ENCODE measurements at regions not wholly inside any gene's neighbourhood (a gene's known extent, or its start where the extent isn't known, plus 50 kb on each side); places are given as distances from the start of the nearest gene placed in this dataset.
A peak's percentile ranks its signal among the peaks of the same experiment; 100 is the strongest.
"Not testable (repeated sequence)": the region's sequence is repeated elsewhere in the genome, so short reads cannot be mapped to it uniquely, and the experiment has no call there.

DNA sequence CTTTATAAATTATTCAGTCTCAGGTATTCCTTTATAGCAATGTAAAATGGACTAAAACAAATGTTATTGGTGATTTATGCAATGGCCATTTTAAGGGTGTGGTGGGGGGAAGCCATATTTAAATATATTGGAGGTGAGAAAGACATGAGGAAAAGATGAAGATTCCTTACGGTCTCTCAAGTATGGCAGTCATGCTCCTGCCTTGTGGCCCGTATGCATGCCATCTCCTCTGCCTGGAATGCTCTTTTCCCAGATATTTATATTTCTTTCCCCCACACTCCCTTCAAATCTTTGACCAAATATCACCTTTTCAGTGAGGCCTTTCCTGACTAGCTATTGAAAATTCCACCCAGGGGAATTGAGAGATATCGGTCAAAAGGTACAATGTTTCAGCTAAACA, 206.0 kb downstream of the POTEM start:
- not testable (repeated sequence) for DNase-seq

GRCh38 chr14:19177435-19177834, 210.2 kb downstream of the POTEM start:
- not testable (repeated sequence) for DNase-seq

DNA sequence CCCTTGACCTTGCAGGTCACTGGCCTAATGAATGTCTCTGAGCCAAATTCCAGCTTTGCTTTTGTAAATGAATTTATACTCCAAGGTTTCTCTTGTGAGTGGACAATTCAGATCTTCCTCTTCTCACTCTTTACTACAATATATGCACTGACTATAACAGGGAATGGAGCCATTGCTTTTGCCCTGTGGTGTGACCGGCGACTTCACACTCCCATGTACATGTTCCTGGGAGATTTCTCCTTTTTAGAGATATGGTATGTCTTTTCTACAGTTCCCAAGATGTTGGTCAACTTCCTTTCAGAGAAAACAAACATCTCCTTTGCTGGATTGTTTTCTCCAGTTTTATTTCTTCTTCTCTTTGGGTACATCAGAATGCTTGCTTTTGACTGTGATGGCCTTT, 213.1 kb downstream of the POTEM start:
- DNase-seq: not testable (repeated sequence)

DNA sequence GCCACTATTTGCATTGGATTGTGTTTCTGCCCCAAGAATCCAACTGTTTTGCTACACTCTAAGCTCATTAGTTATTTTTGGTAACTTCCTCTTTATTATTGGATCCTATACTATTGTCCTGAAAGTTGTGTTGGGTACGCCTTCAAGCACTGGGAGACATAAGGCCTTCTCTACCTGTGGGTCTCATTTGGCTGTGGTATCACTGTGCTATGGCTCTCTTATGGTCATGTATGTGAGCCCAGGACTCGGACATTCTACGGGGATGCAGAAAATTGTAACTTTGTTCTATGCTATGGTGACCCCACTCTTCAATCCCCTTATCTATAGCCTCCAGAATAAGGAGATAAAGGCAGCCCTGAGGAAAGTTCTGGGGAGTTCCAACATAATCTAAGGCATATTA, 213.6 kb downstream of the POTEM start:
- not testable (repeated sequence) for DNase-seq

- not testable (repeated sequence) for DNase-seq
These were observed 227.9 kb downstream of the POTEM start for GRCh38 chr14:19195146-19195545.

- peak; percentile 14 for DNase-seq
These were observed 230.4 kb downstream of the POTEM start for GRCh38 chr14:19197488-19198234.

DNA sequence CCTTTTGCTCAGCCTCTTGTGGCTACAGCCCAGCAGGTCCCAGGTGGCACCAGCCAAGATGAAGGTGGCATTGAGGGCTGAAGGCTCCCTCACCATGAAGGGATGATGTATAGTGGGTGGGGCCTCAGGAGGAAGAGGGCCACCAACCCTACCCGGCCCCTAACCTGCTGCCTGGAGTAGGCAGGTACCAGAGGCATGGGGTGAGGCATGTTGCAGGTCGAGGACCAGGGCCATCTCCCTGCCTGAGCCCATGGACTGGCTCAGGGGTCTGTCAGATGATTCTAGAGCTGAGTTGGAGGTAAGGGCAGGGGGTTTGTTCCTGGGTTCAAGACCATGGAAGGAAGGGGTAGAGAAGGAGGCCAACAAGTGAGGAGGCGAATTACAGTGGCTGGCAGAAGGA, 231.1 kb downstream of the POTEM start:
- DNase-seq: peak; percentile 15

DNA sequence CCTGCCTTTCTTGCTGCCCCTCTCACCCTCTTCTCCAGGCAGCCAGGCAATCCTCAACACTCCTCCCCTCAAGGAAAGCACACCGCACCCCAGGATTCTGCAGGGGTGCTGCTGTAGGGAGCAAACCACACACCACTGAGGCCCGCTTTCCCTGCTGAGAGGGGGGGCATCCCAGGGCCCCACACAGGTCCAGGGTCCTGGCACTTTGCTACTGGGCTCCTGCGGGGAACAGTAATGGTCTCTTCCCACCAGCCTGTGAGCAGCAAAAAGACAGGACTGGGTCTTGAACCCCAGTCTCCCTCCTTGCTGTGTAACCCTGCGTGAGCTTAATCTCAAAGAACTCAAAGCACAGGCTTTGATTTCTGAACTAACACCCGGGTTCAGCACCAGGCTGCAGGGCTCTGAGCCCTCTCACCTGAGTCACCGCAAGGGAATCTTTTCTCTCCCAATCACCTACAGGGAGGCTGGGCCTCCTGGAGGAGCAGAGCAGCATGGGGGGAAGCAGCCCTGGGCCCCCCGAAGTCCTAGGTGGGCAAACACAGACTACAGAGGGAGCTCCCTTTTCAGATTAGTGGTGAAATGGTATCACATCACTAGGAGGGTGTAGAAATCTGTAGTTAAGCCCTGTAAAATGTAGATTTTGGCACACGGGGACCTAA, 232.6 kb downstream of the POTEG start:
- DNase-seq: not testable (repeated sequence)

GRCh38 chr14:19202053-19202442, 232.1 kb downstream of the POTEG start:
- DNase-seq: not testable (repeated sequence)

- not testable (repeated sequence) for DNase-seq
These were observed 230.7 kb downstream of the POTEG start for GRCh38 chr14:19203250-19203972.

DNA sequence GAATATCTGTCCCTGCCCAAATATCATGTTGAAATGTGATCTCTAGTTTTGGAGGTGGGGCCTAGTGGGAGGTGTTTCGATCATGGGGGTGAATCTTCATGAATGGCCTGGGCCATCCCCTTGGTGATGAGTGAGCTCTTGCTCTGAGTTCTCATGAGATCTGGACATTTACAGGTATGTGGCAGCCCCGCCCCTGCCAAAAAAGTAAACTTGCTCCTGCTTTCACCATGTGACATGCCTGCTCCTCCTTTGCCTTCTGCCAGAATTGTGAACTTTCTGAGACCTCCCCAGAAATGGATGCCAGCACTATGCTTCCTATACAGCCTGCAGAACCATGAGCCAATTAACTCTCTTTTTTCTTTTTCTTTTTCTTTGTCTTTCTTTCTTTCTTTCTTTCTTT, 229.3 kb downstream of the POTEG start:
- not testable (repeated sequence) for DNase-seq

- DNase-seq: not testable (repeated sequence)
These were observed 217.7 kb downstream of the POTEG start for GRCh38 chr14:19216480-19216879.

GRCh38 chr14:19219423-19219822, 214.7 kb downstream of the POTEG start:
- not testable (repeated sequence) for DNase-seq

DNA sequence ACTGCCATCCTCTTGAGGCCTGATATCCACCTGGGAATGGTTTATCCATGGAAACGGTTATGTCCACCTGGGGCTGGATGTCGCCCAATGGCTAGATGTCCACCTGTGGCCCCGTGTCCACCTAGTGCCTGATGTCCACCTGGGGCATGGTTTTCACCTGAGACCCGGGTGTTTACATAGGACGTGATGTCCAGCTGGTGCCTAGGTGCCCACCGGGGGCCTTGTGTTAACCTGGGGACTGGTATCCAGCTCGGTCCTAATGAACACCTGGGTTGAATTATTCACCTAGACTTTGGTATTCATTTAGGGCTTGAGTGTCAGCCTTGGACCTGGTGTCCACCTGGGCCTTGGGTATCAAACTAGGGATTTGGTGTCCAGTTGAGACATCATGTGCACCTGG, 202.7 kb downstream of the POTEG start:
- not testable (repeated sequence) for DNase-seq

DNA sequence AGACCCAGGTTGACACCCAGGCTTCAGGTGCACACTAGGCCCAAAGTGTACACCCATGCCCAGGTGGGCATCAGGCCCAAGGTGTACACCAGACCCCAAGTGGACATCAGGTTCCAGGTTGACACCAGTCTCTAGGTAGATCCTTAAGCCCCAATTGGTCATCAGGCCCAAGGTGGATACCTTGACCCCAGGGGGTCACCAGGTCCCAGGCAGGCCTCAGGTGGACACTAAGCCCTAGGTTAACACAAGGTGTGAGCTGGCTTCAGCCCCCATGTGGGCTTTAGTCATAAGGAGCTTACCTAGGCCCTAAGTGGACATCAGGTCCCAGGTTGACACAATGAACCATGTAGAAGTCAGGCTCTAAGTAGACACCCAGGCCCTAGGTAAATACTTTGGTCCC, 200.1 kb downstream of the POTEG start:
- not testable (repeated sequence) for DNase-seq

- not testable (repeated sequence) for DNase-seq
These were observed 196.5 kb downstream of the POTEG start for GRCh38 chr14:19237656-19238055.

- DNase-seq: not testable (repeated sequence)
These were observed 195.6 kb downstream of the POTEG start for GRCh38 chr14:19238584-19238983.

- DNase-seq: not testable (repeated sequence)
These were observed 194.2 kb downstream of the POTEG start for GRCh38 chr14:19239981-19240380.

DNA sequence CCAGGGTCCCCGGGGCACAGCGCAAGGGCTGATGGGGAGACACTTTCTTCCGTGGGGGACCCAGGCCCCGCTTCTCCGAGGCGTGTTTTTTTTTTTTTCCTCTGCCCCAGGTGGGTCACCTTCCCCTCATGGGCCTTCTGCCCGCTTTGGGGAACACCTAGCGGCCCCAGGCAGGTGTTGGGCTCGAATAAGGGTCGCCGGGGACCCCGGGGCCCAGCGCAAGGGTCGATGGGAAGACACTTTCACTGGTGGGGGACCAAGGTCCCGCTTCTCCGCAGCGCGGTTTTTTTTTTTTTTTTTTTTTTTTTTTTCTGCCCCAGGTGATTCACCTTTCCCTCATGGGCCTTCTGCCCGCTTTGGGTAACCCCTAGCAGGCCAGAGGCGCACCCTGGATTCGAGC, 193.8 kb downstream of the POTEG start:
- not testable (repeated sequence) for DNase-seq

DNA sequence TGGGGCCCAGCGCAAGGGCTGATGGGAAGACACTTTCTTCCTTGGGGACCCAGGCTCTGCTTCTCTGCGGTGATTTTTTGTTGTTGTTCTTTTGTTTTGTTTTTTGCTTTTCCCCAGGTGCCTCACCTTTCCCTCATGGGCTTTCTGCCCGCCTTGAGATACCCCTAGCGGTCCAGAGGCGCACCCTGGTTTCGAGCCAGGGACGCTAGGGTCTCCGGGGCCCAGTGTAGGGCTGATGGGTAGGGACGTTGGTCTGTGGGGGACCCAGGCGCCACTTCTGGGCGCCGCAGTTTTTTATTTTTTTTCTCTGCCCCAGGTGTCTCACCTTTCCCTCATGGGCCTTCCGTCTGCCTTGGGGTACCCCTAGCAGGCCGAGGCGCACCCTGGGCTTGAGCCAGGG, 192.7 kb downstream of the POTEG start:
- DNase-seq: peak; percentile 16

DNA sequence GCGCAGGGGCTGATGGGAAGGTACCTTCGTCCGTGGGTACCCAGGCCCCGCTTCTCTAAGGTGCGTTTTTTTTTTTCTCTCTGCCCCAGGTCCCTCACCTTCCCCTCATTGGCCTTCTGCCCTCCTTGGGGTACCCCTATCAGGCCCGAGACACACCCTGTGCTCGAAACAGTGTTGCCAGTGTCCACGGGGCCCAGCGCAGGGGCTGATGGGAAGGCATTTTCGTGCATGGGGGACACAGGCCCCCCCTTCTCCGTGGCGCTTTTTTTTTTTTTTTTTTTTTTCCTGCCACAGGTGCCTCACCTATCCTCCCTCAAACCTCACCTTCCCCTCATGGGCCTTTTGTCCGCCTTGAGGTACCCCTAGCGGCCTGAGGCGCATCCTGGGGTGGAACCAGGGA, 191.6 kb downstream of the POTEG start:
- DNase-seq: not testable (repeated sequence)

DNA sequence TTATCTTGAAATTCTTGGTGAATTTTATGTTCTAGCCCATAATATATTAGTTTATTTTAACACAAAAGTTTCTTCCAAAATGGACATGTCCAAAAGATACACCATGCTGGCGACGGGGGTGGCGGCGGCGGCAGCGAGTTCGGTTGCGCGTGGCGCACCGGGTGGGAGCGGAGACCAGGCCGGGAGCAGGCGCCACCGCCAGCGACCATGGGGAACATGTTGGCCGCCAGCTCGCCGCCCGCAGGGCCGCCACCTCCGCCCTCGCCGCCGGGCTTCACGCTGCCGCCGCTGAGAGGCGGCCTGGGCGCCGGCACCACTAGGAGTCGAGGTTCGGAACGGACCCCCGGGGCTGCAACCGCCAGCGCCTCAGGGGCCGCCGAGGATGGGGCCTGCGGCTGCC, 167.2 kb downstream of the POTEG start:
- not testable (repeated sequence) for DNase-seq

GRCh38 chr14:19267636-19268035, 166.5 kb downstream of the POTEG start:
- DNase-seq: peak; percentile 17

All from CD4-positive, alpha-beta T cell treated with Interleukin-15 for 1 hour (primary cell).